ENCODE measurements at regions not wholly inside any gene's neighbourhood (a gene's known extent, or its start where the extent isn't known, plus 50 kb on each side); places are given as distances from the start of the nearest gene placed in this dataset.

- H3K4me3 ChIP-seq (ENCODE audit: low read depth, low read length), result no peak overlapping the region
- no peak for DNase-seq (ENCODE audit: low read depth)
Observed at GRCh38 chr20:56765172-56766073, 136.3 kb downstream of the TFAP2C start.

DNA sequence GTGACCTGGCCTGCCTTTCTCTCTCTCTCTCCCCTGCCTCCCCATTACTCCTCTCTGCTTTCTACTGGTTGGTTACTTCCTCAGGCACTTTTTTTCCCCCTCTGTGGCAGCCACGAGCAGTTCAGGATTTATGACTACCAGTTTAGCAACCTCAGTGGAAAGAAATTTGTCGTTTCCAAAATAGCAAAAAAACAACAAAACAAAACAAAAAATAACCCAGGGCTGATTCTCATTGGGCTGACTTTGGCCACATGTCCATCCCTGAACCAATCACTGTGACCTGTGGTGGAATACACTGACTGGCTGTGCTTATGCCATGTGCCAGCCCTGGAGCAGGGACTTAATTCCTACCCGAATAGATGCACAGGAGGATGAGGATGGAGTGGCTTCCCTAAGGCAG is 137.4 kb downstream of the TFAP2C start:
- no peak overlapping the region for H3K4me3 ChIP-seq (ENCODE audit: low read depth, low read length)
- TF ChIP-seq, protein P1, sequence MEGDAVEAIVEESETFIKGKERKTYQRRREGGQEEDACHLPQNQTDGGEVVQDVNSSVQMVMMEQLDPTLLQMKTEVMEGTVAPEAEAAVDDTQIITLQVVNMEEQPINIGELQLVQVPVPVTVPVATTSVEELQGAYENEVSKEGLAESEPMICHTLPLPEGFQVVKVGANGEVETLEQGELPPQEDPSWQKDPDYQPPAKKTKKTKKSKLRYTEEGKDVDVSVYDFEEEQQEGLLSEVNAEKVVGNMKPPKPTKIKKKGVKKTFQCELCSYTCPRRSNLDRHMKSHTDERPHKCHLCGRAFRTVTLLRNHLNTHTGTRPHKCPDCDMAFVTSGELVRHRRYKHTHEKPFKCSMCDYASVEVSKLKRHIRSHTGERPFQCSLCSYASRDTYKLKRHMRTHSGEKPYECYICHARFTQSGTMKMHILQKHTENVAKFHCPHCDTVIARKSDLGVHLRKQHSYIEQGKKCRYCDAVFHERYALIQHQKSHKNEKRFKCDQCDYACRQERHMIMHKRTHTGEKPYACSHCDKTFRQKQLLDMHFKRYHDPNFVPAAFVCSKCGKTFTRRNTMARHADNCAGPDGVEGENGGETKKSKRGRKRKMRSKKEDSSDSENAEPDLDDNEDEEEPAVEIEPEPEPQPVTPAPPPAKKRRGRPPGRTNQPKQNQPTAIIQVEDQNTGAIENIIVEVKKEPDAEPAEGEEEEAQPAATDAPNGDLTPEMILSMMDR (IDR thresholded peaks at IDR 0.05; ENCODE audit: insufficient read depth, low read depth, low read length, missing control alignments), result no peak
- no peak for DNase-seq (ENCODE audit: low read depth)

More at GRCh38 chr20:56765172-56766073, 136.3 kb downstream of the TFAP2C start:
- TF ChIP-seq, protein P1 (IDR thresholded peaks at IDR 0.05; ENCODE audit: insufficient read depth, low read depth, low read length, missing control alignments), result no peak

- TF ChIP-seq, protein P1 (IDR thresholded peaks at IDR 0.05; ENCODE audit: insufficient read depth, low read depth, low read length, missing control alignments), result no peak
- H3K4me3 ChIP-seq (ENCODE audit: low read depth, low read length), result no peak overlapping the region
- no peak for DNase-seq (ENCODE audit: low read depth)
Observed at GRCh38 chr20:56769921-56770600, 141.0 kb downstream of the TFAP2C start.

DNA sequence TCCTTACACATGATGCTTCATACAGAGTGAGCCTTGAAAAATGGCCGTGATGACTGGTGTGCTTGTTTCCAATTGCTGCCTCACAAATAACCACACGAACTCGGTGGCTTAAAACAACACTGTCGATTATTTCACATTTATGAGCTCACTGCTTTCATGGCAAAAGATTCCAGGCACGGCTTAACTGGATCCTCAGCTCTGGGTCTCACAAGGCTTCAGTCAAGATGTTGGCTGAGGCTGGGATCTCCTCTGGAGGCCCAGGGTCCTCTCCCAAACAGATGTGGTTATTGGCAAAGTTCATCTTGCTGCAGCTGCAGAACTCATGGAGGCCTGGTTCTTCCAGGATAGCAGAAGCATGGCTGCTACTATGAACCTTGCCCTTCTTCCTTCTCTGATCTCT is 144.6 kb downstream of the TFAP2C start:
- TF ChIP-seq, protein P1 (IDR thresholded peaks at IDR 0.05; ENCODE audit: insufficient read depth, low read depth, low read length, missing control alignments), result no peak
- no peak overlapping the region for H3K4me3 ChIP-seq (ENCODE audit: low read depth, low read length)
- no peak for DNase-seq (ENCODE audit: low read depth)

- no peak overlapping the region for H3K4me3 ChIP-seq (ENCODE audit: low read depth, low read length)
- TF ChIP-seq, protein P1 (IDR thresholded peaks at IDR 0.05; ENCODE audit: insufficient read depth, low read depth, low read length, missing control alignments), result no peak
- no peak for DNase-seq (ENCODE audit: low read depth)
Observed at GRCh38 chr20:56774873-56775272, 145.8 kb downstream of the TFAP2C start.

GRCh38 chr20:56776345-56776744 is 147.2 kb downstream of the TFAP2C start:
- TF ChIP-seq, protein P1 (IDR thresholded peaks at IDR 0.05; ENCODE audit: insufficient read depth, low read depth, low read length, missing control alignments), result no peak
- no peak for DNase-seq (ENCODE audit: low read depth)

More at GRCh38 chr20:56776345-56776744, 147.2 kb downstream of the TFAP2C start:
- H3K4me3 ChIP-seq (ENCODE audit: low read depth, low read length), result no peak overlapping the region
